GM18498 (cell line): ENCODE measurements at regions not wholly inside any gene's neighbourhood (a gene's known extent, or its start where the extent isn't known, plus 50 kb on each side); places are given as distances from the start of the nearest gene placed in this dataset.

Source experiments
- ATAC-seq: cut with Tn5 transposase; IDR thresholded peaks from one replicate; pipeline ENCODE4 v1.9.1; 2021; ENCODE audit warnings: mild to moderate bottlenecking, moderate library complexity; ENCODE audit not compliant: unreplicated experiment

GRCh38 chr2:41706286-41706685 is 341.5 kb upstream of the PKDCC start:
- no peak for ATAC-seq

- no peak for ATAC-seq
Measured at GRCh38 chr2:41707790-41708451, 339.9 kb upstream of the PKDCC start.

GRCh38 chr2:41709702-41710599 is 337.9 kb upstream of the PKDCC start:
- ATAC-seq, result no peak

GRCh38 chr2:41710944-41711343 is 336.9 kb upstream of the PKDCC start:
- no peak for ATAC-seq

GRCh38 chr2:41711736-41712135 is 336.1 kb upstream of the PKDCC start:
- no peak for ATAC-seq

- no peak for ATAC-seq
Measured at GRCh38 chr2:41716497-41716896, 331.3 kb upstream of the PKDCC start.

GRCh38 chr2:41717839-41718238 is 330.0 kb upstream of the PKDCC start:
- no peak for ATAC-seq

- no peak for ATAC-seq
Measured at GRCh38 chr2:41718705-41719104, 329.1 kb upstream of the PKDCC start.

GRCh38 chr2:41719756-41720155 is 328.1 kb upstream of the PKDCC start:
- ATAC-seq, result no peak

GRCh38 chr2:41720331-41721251 is 327.2 kb upstream of the PKDCC start:
- ATAC-seq, result peak; percentile 62

GRCh38 chr2:41722668-41723369 is 325.0 kb upstream of the PKDCC start:
- no peak for ATAC-seq

GRCh38 chr2:41723526-41723925 is 324.3 kb upstream of the PKDCC start:
- ATAC-seq, result no peak

- ATAC-seq, result no peak
Measured at GRCh38 chr2:41724465-41724864, 323.4 kb upstream of the PKDCC start.

GRCh38 chr2:41725901-41726300 is 321.9 kb upstream of the PKDCC start:
- no peak for ATAC-seq

- no peak for ATAC-seq
Measured at GRCh38 chr2:41726364-41726763, 321.5 kb upstream of the PKDCC start.

GRCh38 chr2:41727152-41727551 is 320.7 kb upstream of the PKDCC start:
- ATAC-seq, result no peak

- no peak for ATAC-seq
Measured at GRCh38 chr2:41727711-41728110, 320.1 kb upstream of the PKDCC start.

GRCh38 chr2:41728788-41729338 is 319.0 kb upstream of the PKDCC start:
- no peak for ATAC-seq

GRCh38 chr2:41729800-41730364 is 317.9 kb upstream of the PKDCC start:
- ATAC-seq, result no peak

GRCh38 chr2:41735006-41735405 is 312.8 kb upstream of the PKDCC start:
- no peak for ATAC-seq
